ENCODE measurements at regions not wholly inside any gene's neighbourhood (a gene's known extent, or its start where the extent isn't known, plus 50 kb on each side); places are given as distances from the start of the nearest gene placed in this dataset.

DNA sequence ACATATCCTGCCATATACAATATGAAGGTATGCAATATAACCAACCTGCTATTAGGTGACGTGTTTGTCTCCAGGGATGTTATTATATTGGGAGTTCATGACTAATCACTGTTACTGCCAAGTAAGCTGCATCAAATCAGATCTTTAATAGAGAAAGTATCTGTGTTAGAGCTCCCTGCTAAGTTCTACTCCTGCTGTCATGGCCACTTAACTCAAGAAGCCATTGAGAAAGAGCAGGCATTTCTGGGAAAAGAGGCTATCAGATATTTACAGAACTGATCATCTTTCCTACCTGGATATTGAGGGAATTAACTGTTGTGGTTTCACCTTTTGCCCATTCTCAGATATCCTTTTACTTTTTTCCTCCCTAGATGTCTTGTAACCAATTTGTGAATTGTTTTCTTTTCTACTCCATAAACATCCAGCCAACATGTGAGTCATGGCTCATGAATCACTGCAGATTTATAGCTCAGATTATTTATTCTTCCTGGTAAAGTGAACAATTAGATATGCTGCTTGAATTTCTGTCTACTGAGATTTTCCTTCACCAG, 634.8 kb upstream of the FAM174A start:
- no peak overlapping the region for H2AFZ ChIP-seq (ENCODE audit: low read depth, low read length)
- no peaks in the 10 kb centered on the region for H3K27me3 ChIP-seq (ENCODE audit: insufficient read depth, low read length, poor library complexity)
- H3K4me1 ChIP-seq (ENCODE audit: insufficient read depth, low read length), result no peaks in the 10 kb centered on the region
- TF ChIP-seq, protein P1, sequence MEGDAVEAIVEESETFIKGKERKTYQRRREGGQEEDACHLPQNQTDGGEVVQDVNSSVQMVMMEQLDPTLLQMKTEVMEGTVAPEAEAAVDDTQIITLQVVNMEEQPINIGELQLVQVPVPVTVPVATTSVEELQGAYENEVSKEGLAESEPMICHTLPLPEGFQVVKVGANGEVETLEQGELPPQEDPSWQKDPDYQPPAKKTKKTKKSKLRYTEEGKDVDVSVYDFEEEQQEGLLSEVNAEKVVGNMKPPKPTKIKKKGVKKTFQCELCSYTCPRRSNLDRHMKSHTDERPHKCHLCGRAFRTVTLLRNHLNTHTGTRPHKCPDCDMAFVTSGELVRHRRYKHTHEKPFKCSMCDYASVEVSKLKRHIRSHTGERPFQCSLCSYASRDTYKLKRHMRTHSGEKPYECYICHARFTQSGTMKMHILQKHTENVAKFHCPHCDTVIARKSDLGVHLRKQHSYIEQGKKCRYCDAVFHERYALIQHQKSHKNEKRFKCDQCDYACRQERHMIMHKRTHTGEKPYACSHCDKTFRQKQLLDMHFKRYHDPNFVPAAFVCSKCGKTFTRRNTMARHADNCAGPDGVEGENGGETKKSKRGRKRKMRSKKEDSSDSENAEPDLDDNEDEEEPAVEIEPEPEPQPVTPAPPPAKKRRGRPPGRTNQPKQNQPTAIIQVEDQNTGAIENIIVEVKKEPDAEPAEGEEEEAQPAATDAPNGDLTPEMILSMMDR (IDR thresholded peaks at IDR 0.05; ENCODE audit: borderline replicate concordance, extremely low read depth, low read length, poor library complexity, severe bottlenecking), result no peak
- no peak for TF ChIP-seq EZH2 (IDR thresholded peaks at IDR 0.05; ENCODE audit: borderline replicate concordance, low read depth, low read length, severe bottlenecking)
- no peak overlapping the region for H3K4me2 ChIP-seq (ENCODE audit: insufficient read depth, low read length)
- ATAC-seq (ENCODE audit: insufficient read depth, low read depth), result no peak
- no peak for DNase-seq
- H4K20me1 ChIP-seq (ENCODE audit: insufficient read depth, low read length), result no peaks in the 10 kb centered on the region
- no peaks in the 10 kb centered on the region for H3K79me2 ChIP-seq (ENCODE audit: insufficient read depth, low read length)
- no peaks in the 10 kb centered on the region for H3K36me3 ChIP-seq (ENCODE audit: insufficient read depth, low read length)
- no peaks in the 10 kb centered on the region for H3K9me3 ChIP-seq (ENCODE audit: insufficient read depth, low read length, severe bottlenecking)
- H3K27ac ChIP-seq (ENCODE audit: low read length), result no peak overlapping the region
- no peak overlapping the region for H3K4me3 ChIP-seq (ENCODE audit: low read depth in 1 of 2, low read length in 2 of 2)
- no peak overlapping the region for H3K9ac ChIP-seq (ENCODE audit: low read depth, low read length)

DNA sequence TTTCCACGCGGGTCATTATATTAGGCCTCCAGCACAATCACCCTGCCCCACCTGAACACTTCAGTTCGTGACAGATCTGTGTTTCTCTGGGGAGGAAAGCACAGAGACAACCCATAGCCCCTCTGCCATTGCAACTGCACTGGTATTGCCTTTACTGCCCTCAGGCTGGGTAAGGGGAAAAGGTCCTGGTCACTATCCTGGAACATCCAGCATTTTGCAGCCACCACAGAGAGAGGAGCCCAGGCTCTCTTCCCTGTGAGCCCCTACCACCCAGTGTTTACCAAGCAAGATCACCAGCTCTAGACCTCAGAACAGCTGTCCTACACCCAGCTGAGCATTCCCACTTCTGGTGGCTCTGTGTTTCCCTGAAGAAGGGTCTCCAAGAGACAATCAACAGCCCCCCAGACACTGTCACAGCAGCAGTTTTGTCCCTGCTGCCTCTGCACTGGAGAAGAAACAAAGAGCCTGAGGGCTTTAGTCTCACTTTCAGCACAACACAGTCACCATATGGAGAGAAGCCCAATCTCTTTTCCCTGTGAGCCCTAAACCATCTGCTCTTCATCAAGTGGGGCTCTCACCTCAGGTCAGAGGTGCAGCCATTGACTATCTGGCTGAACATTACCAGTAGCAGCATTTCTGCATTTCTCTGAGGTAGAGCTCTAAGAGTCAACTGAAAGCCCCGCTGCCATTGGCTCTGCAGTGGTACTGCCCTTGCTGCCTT, 655.2 kb upstream of the FAM174A start:
- no peak overlapping the region for H3K9ac ChIP-seq (ENCODE audit: low read depth, low read length)
- no peak overlapping the region for H3K27ac ChIP-seq (ENCODE audit: low read length)
- ATAC-seq (ENCODE audit: insufficient read depth, low read depth) (no peak), DNase-seq (no peak)
- H2AFZ ChIP-seq (ENCODE audit: low read depth, low read length), result no peak overlapping the region
- TF ChIP-seq EZH2 (IDR thresholded peaks at IDR 0.05; ENCODE audit: borderline replicate concordance, low read depth, low read length, severe bottlenecking), result no peak
- TF ChIP-seq, protein P1 (IDR thresholded peaks at IDR 0.05; ENCODE audit: borderline replicate concordance, extremely low read depth, low read length, poor library complexity, severe bottlenecking), result no peak
- no peak overlapping the region for H3K4me3 ChIP-seq (ENCODE audit: low read depth in 1 of 2, low read length in 2 of 2)
- H3K4me1 ChIP-seq (ENCODE audit: insufficient read depth, low read length), result no peaks in the 10 kb centered on the region
- H4K20me1 ChIP-seq (ENCODE audit: insufficient read depth, low read length), result no peaks in the 10 kb centered on the region
- H3K27me3 ChIP-seq (ENCODE audit: insufficient read depth, low read length, poor library complexity), result no peaks in the 10 kb centered on the region
- H3K4me2 ChIP-seq (ENCODE audit: insufficient read depth, low read length), result no peak overlapping the region
- no peaks in the 10 kb centered on the region for H3K79me2 ChIP-seq (ENCODE audit: insufficient read depth, low read length)
- no peaks in the 10 kb centered on the region for H3K36me3 ChIP-seq (ENCODE audit: insufficient read depth, low read length)
- no peaks in the 10 kb centered on the region for H3K9me3 ChIP-seq (ENCODE audit: insufficient read depth, low read length, severe bottlenecking)

DNA sequence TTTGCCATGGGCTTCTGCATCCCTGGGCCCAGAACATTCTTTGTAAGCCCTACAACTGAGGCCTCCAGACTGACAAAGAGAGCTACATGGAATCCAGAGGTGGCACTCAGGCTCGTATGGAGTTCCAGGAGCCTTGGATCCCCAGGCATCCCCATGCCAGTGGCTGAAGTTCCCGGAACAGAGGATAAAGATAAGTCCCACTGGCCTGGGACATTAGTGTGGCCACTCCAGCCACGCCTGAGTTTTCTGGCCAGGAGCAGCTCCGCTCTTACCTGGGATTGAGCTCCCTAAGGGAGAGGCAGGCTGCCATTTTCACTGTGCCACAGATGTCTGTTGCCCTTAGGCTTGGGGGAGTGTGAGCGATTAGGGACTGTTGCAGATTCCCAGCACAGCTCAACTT, 656.3 kb upstream of the FAM174A start:
- no peak for TF ChIP-seq EZH2 (IDR thresholded peaks at IDR 0.05; ENCODE audit: borderline replicate concordance, low read depth, low read length, severe bottlenecking)
- TF ChIP-seq, protein P1 (IDR thresholded peaks at IDR 0.05; ENCODE audit: borderline replicate concordance, extremely low read depth, low read length, poor library complexity, severe bottlenecking), result no peak
- H3K79me2 ChIP-seq (ENCODE audit: insufficient read depth, low read length), result no peaks in the 10 kb centered on the region
- H3K27me3 ChIP-seq (ENCODE audit: insufficient read depth, low read length, poor library complexity), result no peaks in the 10 kb centered on the region
- no peak overlapping the region for H2AFZ ChIP-seq (ENCODE audit: low read depth, low read length)
- no peaks in the 10 kb centered on the region for H3K36me3 ChIP-seq (ENCODE audit: insufficient read depth, low read length)
- ATAC-seq (ENCODE audit: insufficient read depth, low read depth) (no peak), DNase-seq (no peak)
- H3K4me1 ChIP-seq (ENCODE audit: insufficient read depth, low read length), result no peaks in the 10 kb centered on the region
- no peaks in the 10 kb centered on the region for H4K20me1 ChIP-seq (ENCODE audit: insufficient read depth, low read length)
- no peak overlapping the region for H3K4me2 ChIP-seq (ENCODE audit: insufficient read depth, low read length)
- H3K9me3 ChIP-seq (ENCODE audit: insufficient read depth, low read length, severe bottlenecking), result no peaks in the 10 kb centered on the region
- no peak overlapping the region for H3K27ac ChIP-seq (ENCODE audit: low read length)
- no peak overlapping the region for H3K9ac ChIP-seq (ENCODE audit: low read depth, low read length)
- no peak overlapping the region for H3K4me3 ChIP-seq (ENCODE audit: low read depth in 1 of 2, low read length in 2 of 2)
